HG03025 (cell line): ENCODE measurements at regions not wholly inside any gene's neighbourhood (a gene's known extent, or its start where the extent isn't known, plus 50 kb on each side); places are given as distances from the start of the nearest gene placed in this dataset.

Experiments used
- ATAC-seq: cut with Tn5 transposase; IDR thresholded peaks from one replicate; pipeline ENCODE4 v1.9.1; 2021; ENCODE audit warnings: mild to moderate bottlenecking, moderate library complexity; ENCODE audit not compliant: unreplicated experiment, low FRiP score

DNA sequence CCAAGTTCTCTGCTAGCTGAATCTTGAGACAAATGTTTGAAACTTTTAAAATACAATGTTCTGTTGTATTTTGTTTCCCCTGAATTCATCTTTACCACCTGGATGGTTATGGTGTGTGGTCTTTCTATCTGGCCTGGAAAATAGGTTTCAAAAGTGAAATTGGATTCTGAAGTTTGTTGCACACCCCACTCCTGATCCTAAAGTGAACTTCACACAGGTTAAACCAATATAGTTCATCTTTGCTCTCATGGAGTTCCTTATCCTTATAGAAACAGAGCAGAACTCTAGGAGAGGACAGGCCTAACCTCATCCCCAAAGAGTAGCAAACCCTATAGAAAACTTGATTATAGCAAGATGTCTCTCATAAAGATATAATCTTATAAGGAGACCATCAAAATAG, 179.4 kb upstream of the BCL6 start:
- no peak for ATAC-seq

DNA sequence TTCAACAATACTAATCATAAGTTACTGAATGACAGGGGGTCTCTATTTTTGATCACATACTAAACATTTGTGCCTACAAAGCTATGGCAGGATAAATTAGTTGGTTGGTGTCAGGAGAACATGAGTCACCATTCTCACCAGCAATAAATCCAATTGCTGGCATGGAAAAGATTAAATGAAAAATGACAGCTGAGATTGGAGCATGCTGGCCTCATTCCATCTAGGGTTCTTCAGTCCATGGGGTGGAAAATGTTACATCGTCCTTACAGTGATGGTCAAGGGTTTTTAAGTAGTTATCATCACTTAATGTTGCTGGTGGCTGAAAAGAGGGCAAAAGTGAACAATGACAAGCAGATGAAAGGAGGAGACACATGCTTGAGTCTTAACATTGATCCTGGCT, 180.1 kb upstream of the BCL6 start:
- ATAC-seq, result no peak

DNA sequence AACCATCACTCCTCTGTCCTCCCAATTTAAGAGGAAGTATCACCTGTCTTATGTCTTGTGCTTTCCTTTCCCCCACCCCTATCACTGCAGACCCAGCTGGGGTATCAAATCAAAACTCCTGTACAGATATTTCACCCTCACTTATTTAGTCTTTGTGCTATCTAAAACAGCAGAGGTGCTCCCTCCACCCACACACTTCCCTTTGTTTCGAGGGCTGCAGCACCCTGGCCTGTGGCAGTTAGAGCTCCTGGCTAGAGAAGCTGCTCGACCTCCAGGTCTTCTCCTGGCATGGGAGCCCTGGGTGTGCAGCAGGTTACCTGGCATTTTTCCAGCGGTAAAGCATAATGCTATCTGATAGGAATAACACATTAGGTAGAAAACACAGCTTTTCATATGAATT, 181.4 kb upstream of the BCL6 start:
- ATAC-seq, result no peak

DNA sequence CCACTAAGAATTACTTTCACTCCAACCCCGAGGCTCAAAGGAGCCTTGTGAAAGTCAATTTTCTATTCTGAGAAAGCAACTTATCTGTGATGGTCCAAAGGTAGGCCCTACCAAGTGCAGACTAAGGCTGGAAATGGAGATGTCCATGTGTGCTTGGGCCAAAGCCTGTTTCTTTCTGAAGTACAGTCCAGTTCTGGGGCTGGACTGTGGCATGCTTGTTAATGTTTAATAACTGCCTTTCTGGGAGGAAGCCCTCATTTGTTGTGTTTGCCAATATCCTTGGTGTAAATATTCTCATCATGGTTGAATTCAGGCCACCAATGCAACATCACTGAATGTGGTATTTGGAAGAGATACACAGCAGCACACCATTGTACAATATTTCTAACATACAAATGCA, 182.3 kb upstream of the BCL6 start:
- ATAC-seq, result no peak

DNA sequence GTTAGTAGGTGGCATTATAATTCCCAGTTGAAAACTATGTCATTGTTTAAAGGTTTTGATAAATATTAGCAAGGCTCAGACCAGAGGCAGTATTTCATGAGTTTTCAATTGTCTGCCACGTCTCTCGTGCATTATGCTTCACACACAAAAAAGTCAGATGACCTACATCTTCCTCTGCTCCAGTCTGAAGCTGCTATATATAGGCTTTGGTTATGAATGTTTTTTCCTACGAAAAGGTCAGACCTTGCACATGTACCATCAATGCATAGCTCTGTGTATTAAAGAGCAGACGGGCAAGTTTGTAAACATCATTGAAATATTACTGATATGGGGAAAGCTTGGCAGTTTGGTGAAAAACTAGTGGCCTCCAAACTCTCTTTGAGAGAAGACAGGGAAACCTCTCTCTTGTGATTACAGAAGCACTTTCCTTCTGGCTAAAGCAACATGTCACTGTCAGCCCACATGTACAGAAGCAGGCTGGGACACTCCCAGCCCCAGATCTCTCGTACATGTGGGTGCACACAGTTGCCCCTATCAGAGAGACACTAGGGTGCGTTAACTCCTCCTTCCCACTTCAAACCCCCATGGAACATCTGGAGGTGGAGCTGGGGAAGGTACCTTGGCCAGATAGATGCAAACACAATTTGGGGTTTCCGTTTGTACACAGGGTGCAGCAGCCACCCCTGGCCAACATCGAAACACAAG, 184.0 kb upstream of the BCL6 start:
- no peak for ATAC-seq

DNA sequence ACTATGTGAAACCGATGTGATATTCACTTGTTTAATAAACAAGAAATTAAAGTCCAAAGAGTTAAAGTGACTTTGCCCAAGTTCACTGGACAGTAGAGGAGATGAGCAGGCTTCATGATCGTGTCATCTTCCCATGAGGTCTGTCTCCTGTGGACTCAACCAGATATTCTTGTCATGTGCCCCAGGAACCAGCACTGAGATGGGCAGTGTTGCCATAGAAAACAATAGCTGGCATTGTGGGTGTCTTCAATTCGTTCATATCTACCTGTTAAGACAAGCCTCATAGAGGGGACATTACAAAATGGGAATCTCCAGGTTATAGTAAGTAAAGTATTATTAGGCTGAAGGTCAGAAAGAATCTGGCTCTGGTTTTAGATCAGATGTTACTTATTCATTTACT, 184.8 kb upstream of the BCL6 start:
- ATAC-seq, result no peak

DNA sequence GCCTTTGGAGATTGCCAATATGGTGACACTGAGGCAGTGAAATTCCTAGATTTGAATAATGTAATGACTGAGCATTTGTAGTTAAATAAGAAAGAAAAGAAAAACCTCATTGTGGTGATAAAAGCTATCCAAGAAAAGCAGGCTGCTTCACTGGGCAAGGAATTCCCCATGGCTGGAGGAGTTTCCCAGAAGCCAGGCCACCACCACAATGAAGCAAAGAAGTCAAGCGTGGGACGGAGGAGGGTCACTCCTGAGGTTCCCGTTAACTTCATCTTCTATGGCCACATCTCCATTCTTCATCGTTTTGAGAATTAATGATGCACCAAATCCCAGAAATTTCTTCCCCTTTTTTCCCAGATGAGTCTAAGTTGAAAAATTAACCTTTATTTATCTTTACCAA, 185.8 kb upstream of the BCL6 start:
- ATAC-seq, result no peak

DNA sequence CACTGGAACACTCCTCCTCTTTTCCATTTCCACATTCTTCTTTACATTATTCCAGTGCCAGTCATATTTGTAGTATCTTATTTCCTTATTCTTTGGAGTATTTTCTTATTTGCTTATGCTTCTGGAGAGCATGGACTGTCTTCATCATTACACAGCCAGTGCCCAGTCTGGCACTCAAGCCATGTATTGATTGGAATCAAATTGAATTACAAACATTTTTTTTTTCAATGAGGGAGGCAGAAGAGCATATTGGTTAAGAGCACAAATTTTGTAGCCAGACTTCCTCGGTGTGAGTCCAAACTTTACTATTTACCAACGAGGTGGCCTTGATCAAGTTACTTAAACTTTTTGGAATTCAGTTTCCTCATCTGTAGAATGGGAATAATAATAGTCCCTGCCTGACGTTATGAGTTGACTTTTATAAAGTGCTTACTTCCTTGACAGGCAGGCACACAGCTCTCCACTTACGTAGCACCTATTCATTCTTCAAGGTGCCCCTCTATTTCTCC, 186.6 kb upstream of the BCL6 start:
- ATAC-seq, result no peak

DNA sequence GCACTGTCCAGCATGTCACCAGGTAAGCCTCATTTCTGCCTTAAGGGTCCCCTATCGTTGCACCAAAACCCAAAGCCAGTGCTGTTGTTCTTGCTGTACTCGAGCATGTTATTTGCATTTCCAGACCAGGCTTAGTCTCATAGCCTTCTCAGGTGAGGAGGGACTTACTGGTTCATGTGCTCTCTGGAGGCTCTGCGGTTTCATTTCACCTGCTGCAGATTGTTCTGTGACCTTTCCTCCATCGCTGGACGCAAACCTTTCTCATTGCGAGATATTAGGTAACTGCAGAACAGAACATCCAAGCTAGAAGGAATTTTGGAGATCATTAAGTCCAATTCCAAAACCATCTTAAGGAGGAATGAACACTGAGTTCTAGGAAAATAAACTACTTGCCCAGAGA, 187.3 kb upstream of the BCL6 start:
- no peak for ATAC-seq

DNA sequence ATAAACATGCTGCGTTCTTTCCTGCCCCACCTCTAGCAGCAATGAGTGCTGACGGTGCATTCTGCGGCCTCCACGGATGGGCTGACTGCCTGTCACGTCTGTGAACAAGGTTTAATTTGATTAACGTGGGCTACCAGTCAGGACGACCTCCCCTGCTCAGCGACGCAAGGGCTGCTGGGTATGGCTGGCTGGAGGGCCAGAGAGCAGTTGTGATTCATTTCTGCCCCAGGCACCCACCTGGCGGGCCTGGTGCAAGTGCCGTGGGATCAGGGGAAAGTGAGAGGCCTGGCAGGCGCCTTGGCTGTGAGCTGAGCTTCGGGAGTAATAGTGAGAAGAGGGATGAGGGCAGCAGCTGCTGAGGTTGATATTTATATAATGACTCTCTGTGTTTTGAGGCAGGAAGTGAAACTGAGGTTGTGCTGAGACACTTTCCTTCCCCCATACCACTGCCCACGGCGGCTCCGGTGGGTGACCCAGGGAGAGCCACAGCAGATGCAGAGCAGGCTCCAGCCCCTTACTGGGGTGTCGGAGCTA, 190.4 kb upstream of the BCL6 start:
- ATAC-seq, result peak; percentile 97

DNA sequence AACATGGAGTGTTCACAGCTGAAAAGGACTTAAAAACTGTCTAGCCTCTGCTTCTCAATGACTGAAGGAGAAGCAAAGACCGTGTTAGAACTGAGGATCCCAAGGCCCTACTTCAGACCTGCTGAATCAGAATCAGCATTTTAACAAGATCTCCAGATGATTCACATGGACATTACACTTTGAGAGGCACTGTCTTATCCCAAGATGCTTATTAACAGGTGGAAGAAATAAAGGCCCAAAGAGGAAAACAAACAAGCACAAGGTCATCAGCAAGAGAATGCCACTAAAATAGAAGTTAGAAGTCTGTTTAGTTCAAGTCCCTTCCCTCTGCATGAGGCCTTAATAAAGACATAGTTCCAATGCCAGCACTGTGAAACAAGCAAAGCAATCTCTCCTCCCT, 191.4 kb upstream of the BCL6 start:
- no peak for ATAC-seq

DNA sequence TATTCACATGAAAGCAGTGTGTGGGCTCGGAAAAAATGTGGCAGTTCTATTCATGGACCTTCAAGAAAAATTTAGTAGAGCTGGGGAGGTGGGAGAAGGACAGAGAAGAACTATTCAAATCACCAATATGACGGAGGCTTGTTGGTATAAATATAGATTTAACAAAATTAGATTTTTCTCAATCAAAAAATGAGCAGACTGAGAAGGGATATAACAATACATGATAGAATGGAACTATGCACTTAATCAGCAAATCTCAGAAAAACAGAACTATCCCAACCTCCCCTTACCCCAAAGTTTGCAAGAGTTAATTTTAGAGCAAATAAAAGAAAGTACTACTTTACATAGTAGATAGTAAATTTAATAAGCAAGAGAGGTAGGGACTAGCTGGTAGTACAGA, 194.6 kb upstream of the BCL6 start:
- ATAC-seq, result no peak

DNA sequence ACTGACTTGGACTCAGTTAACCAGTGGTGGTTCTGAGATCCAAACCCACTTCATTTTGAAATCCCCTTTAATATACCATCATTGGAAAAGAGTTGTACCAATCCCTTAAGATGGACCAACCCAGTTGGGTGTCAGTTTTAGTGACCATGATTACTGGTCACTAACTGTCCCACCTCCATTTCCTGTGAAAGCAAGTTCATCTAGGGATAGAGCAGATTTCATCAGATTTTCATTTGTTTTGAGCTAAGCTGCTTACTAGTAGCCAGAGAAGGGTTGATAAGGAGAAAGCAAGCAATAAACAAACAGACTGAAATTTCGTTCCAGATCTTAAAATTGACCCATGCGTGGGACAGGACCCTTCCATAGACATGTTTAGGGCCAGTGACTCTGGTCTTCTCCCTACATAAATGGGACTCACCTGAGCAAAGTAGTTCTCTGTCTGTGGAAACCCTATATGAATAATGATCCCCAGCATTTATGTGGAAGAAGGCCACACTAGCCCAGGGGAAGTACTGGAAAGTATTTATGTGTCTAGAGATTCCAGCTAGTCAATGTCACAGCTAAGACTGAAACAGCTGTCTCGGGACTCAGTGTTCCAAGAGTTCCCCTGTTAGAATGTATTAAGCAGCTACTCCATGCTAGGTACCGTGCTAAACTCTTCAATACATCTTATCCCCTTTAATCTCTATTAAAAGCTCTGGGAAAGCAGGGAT, 196.0 kb upstream of the BCL6 start:
- ATAC-seq, result no peak

DNA sequence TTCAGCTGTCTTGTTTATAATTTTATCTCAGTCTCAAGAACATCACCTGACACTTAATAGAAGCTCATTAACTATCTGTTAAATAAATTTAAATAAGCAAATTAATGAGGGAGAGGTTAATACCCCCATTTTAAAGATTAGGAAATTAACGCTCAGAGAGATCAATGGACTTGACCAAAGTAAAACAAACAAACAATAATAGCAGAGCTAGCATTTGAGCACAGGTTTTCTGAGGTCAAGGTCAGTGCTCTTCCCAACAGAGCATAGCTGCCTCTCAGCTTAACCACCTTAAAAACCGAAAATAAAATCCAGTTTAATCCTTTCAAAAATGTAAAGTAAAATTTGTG, 196.6 kb upstream of the BCL6 start:
- ATAC-seq, result no peak

DNA sequence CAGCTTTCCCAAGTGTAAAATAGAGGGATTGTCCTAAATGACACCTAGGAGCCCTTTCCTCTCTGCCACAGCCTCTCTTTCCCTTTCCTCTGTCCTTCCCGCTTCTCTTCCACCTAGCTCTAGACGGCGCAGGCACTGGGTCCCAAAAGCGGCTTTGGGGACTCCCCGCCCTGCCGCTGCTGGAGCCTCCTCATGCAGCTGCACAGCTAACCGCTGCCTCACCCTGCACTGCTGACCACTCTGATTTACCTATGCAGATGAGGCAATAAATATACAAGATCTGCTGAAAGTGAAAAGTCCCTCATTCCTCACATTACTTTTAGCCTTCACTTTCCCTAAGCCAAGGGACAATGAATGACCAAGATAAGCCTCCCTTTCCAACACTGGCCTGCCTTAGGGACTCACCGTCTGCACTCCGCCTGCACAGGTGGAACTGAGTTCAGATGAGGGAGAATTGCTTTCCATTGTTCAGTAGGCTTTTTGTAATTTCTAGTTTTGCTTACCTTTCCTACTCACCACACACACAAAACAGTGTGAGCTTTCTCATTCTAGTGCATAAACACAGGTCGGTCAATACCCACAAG, 197.5 kb upstream of the BCL6 start:
- no peak for ATAC-seq

DNA sequence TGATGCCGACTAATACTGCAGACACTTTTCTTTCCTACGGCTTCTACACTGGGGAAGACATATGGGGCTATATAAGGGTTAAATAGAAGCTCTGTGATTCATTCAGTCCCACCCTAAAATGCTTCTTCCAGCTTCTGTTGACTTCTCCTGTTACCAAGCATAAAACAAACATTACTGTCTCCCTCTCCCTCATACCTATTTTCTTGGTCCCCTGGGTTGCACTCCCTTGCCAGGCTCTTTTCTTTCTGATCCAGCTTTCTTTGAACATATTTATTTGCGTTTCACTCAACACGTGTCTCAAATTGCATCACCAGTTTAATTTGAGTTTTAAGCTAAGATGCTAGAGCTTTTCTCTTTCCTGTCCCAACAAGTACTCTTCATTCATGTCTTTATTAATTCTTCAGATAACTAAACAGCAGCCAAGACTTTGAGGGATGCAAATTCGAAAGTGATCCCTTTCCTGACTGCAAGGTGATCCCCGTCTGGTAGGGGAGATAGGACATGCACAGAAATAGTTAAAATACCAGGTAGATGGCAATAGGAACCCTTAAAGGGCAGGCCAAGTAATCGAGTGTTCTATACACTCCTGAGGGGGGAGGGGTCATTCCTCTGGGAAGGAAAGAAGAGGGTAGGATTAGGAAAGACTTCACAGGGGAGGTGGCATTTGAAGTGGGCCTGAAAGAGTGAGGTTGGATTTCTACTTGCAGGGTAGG, 198.6 kb upstream of the BCL6 start:
- ATAC-seq, result no peak

DNA sequence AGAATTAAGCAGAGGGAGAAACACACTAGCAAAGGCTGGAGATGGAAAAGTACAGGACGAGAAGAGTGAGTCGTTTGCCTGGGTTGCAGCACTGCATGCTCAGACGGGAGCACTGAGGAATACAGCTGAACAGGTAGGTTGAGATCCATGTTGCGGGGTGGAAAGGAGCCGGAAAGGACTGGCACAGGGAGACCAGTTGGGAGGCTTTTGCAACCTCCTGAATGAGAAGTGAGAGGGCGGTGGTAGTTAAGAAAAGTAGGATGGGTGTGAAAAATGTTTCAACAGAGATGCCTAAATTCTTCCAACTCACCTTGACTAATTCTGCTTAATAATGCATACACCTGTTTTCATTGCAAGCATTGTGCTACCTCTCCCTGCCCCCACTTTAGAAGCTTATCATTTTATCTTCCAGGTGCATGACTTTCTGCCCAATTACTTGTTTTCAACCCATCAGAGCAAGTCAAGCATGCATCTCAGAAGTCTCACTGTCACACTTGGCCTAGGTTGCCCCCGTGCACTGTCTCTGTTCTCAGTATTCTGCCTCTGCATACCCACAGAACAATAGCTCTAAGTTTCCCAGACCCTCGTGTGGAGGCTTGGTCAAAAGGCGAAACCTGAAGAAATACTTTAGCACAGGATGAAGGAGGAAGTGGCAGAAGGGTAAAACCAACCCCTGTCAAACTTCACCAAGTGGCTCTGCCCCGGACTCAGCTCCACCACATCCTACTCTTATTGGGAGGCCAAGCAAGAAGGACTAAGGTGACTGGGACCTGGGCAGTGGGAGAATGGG, 199.3 kb upstream of the BCL6 start:
- no peak for ATAC-seq

DNA sequence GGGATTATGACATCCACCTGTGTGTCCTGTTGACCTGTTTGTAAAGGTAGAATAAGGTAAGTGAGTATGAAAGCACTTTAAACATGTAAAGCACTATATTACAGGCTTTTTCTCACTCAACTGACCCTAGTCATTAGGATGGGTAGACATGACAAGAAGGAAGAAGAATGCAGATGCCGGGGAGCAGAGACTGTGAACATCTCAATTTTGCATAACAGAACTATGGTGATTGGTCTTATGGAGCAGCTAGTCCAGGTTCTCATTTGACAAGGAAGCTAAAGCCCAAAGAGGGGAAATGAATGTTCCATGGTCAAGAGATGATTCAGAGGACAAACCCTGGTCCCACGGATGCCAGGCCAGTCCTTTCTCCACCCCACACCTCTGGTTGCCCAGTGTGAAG, 200.1 kb upstream of the BCL6 start:
- no peak for ATAC-seq

DNA sequence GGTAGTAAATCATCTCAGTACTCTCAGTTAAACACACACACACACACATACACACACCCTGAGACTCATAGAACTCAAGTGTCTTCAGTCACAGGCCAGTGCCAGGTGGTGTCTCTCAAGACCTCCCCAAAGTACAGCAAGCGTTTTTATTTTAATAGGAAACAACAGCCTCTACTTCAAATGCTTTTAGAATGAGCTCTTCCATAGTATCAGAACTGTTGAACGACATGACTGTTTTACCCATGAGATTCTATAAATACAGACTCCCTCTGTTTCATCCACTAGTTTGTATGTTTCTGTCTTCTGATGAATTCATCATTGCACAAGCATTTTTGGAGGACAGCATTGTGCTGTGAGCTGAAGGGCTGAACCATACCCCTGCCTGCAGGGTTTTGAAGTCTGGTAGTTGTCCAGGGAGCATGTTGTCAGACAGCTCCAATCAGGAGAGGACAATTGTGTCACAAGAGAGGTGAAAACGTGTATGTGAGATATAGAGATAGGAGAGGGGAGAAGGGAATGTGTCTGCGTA, 201.0 kb upstream of the BCL6 start:
- ATAC-seq, result no peak

DNA sequence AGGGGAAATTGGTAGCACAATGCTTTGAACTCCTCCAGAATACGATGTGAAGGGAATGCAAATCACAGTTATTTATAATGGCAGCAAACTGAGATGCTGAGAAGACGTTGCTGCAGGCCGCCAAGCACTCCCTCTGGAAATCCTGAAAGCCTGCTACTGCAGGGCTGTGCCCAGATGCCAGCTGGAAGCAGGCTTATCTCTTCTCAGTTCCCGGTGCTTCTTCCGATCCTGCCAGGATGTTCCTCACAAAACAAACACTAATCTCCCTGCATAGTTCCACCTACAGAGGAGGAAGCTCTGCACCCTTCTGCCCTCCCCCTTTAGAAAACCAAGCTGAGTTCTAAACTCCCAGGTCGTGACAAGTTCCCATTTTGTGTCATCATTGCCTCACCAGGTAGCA, 201.7 kb upstream of the BCL6 start:
- no peak for ATAC-seq
